ENCODE measurements at regions not wholly inside any gene's neighbourhood (a gene's known extent, or its start where the extent isn't known, plus 50 kb on each side); places are given as distances from the start of the nearest gene placed in this dataset.

GRCh38 chrX:39304746-39305145 lies 503.5 kb downstream of the MID1IP1 start:
- no peak overlapping the region for H3K4me3 ChIP-seq (ENCODE audit: low read length)
- H3K27me3 ChIP-seq (ENCODE audit: insufficient read depth, low read length, poor library complexity) = no peaks in the 10 kb centered on the region
- H4K8ac ChIP-seq (ENCODE audit: low read depth, low read length) = no peak overlapping the region
- no peak overlapping the region for H3K9ac ChIP-seq (ENCODE audit: low read length)
- WGBS (ENCODE audit: extremely low coverage, insufficient coverage, low lambda C conversion rate) = no CpG with 5 or more reads among the region's 1 CpG
- no peak overlapping the region for H3K27ac ChIP-seq (ENCODE audit: low read depth, low read length)
- H2BK5ac ChIP-seq (ENCODE audit: low read length) = no peak overlapping the region
- no peak overlapping the region for H2BK120ac ChIP-seq (ENCODE audit: low read depth, low read length)
- H3K4ac ChIP-seq (ENCODE audit: low read depth, low read length) = no peak overlapping the region
- H3K36me3 ChIP-seq (ENCODE audit: control insufficient read depth, insufficient read depth, low read length) = no peaks in the 10 kb centered on the region
- no peak overlapping the region for H3K23ac ChIP-seq (ENCODE audit: low read length)
- H2AK5ac ChIP-seq (ENCODE audit: low read length) = no peak overlapping the region
- H3K4me1 ChIP-seq (ENCODE audit: control insufficient read depth, low read depth, low read length) = no peaks in the 10 kb centered on the region
- H3K18ac ChIP-seq (ENCODE audit: low read length) = no peak overlapping the region
- H2BK15ac ChIP-seq (replicated peaks; ENCODE audit: low read depth) = no peak overlapping the region
- DNase-seq = no peak
- H3K79me2 ChIP-seq (ENCODE audit: control insufficient read depth, insufficient read depth, low read length) = no peaks in the 10 kb centered on the region
- no peak overlapping the region for H3K4me2 ChIP-seq (ENCODE audit: low read length)
- no peak overlapping the region for H3K56ac ChIP-seq (ENCODE audit: low read length)
- no peak overlapping the region for H4K5ac ChIP-seq (ENCODE audit: low read length)
- no peaks in the 10 kb centered on the region for H3K79me1 ChIP-seq (ENCODE audit: low read length)

GRCh38 chrX:39307488-39307887 lies 506.2 kb downstream of the MID1IP1 start:
- WGBS (ENCODE audit: extremely low coverage, insufficient coverage, low lambda C conversion rate) = no CpG with 5 or more reads among the region's 2 CpGs
- H2BK5ac ChIP-seq (ENCODE audit: low read length) = no peak overlapping the region
- H4K5ac ChIP-seq (ENCODE audit: low read length) = no peak overlapping the region

GRCh38 chrX:39308126-39308525 lies 506.9 kb downstream of the MID1IP1 start:
- Histone ChIP-seq H3K4me2 (ENCODE audit: low read length) (no peak overlapping the region), H3K4me1 (ENCODE audit: control insufficient read depth, low read depth, low read length) (no peaks in the 10 kb centered on the region), H4K8ac (ENCODE audit: low read depth, low read length) (no peak overlapping the region), H2BK120ac (ENCODE audit: low read depth, low read length) (no peak overlapping the region), H3K4ac (ENCODE audit: low read depth, low read length) (no peak overlapping the region), H3K27me3 (ENCODE audit: insufficient read depth, low read length, poor library complexity) (no peaks in the 10 kb centered on the region), H3K36me3 (ENCODE audit: control insufficient read depth, insufficient read depth, low read length) (no peaks in the 10 kb centered on the region), H3K18ac (ENCODE audit: low read length) (no peak overlapping the region), H3K56ac (ENCODE audit: low read length) (no peak overlapping the region), H3K27ac (ENCODE audit: low read depth, low read length) (no peak overlapping the region), H3K4me3 (ENCODE audit: low read length) (no peak overlapping the region), H2BK5ac (ENCODE audit: low read length) (no peak overlapping the region), H3K23ac (ENCODE audit: low read length) (no peak overlapping the region), H4K5ac (ENCODE audit: low read length) (no peak overlapping the region), H3K9ac (ENCODE audit: low read length) (no peak overlapping the region), H2BK15ac (replicated peaks; ENCODE audit: low read depth) (no peak overlapping the region), H3K79me2 (ENCODE audit: control insufficient read depth, insufficient read depth, low read length) (no peaks in the 10 kb centered on the region), H2AK5ac (ENCODE audit: low read length) (no peak overlapping the region), H3K79me1 (ENCODE audit: low read length) (no peaks in the 10 kb centered on the region)
- no peak for DNase-seq
- WGBS (ENCODE audit: extremely low coverage, insufficient coverage, low lambda C conversion rate) = no CpG with 5 or more reads among the region's 1 CpG

More at GRCh38 chrX:39307488-39307887, 506.2 kb downstream of the MID1IP1 start:
- DNase-seq = no peak
- Histone ChIP-seq H3K79me2 (ENCODE audit: control insufficient read depth, insufficient read depth, low read length) (no peaks in the 10 kb centered on the region), H3K23ac (ENCODE audit: low read length) (no peak overlapping the region), H3K79me1 (ENCODE audit: low read length) (no peaks in the 10 kb centered on the region), H2BK15ac (replicated peaks; ENCODE audit: low read depth) (no peak overlapping the region), H2AK5ac (ENCODE audit: low read length) (no peak overlapping the region), H2BK120ac (ENCODE audit: low read depth, low read length) (no peak overlapping the region), H3K27me3 (ENCODE audit: insufficient read depth, low read length, poor library complexity) (no peaks in the 10 kb centered on the region), H3K9ac (ENCODE audit: low read length) (no peak overlapping the region), H3K18ac (ENCODE audit: low read length) (no peak overlapping the region), H3K4ac (ENCODE audit: low read depth, low read length) (no peak overlapping the region), H3K56ac (ENCODE audit: low read length) (no peak overlapping the region), H3K36me3 (ENCODE audit: control insufficient read depth, insufficient read depth, low read length) (no peaks in the 10 kb centered on the region), H3K4me1 (ENCODE audit: control insufficient read depth, low read depth, low read length) (no peaks in the 10 kb centered on the region), H4K8ac (ENCODE audit: low read depth, low read length) (no peak overlapping the region), H3K4me2 (ENCODE audit: low read length) (no peak overlapping the region), H3K4me3 (ENCODE audit: low read length) (no peak overlapping the region), H3K27ac (ENCODE audit: low read depth, low read length) (no peak overlapping the region)

- no peak overlapping the region for H2BK15ac ChIP-seq (replicated peaks; ENCODE audit: low read depth)
- no peak overlapping the region for H3K56ac ChIP-seq (ENCODE audit: low read length)
- H2BK5ac ChIP-seq (ENCODE audit: low read length) = no peak overlapping the region
- no peak overlapping the region for H3K4me2 ChIP-seq (ENCODE audit: low read length)
- H3K79me1 ChIP-seq (ENCODE audit: low read length) = no peaks in the 10 kb centered on the region
- no peak overlapping the region for H4K5ac ChIP-seq (ENCODE audit: low read length)
- peak; percentile 16 for DNase-seq
- no peaks in the 10 kb centered on the region for H3K36me3 ChIP-seq (ENCODE audit: control insufficient read depth, insufficient read depth, low read length)
- H4K8ac ChIP-seq (ENCODE audit: low read depth, low read length) = no peak overlapping the region
- H2AK5ac ChIP-seq (ENCODE audit: low read length) = no peak overlapping the region
- H3K27me3 ChIP-seq (ENCODE audit: insufficient read depth, low read length, poor library complexity) = no peaks in the 10 kb centered on the region
- WGBS (ENCODE audit: extremely low coverage, insufficient coverage, low lambda C conversion rate) = no CpG with 5 or more reads among the region's 6 CpGs
- H3K4me1 ChIP-seq (ENCODE audit: control insufficient read depth, low read depth, low read length) = no peaks in the 10 kb centered on the region
- no peak overlapping the region for H3K9ac ChIP-seq (ENCODE audit: low read length)
- no peak overlapping the region for H3K4ac ChIP-seq (ENCODE audit: low read depth, low read length)
- no peak overlapping the region for H3K18ac ChIP-seq (ENCODE audit: low read length)
- H3K79me2 ChIP-seq (ENCODE audit: control insufficient read depth, insufficient read depth, low read length) = no peaks in the 10 kb centered on the region
- H2BK120ac ChIP-seq (ENCODE audit: low read depth, low read length) = no peak overlapping the region
- no peak overlapping the region for H3K4me3 ChIP-seq (ENCODE audit: low read length)
- no peak overlapping the region for H3K23ac ChIP-seq (ENCODE audit: low read length)
- H3K27ac ChIP-seq (ENCODE audit: low read depth, low read length) = no peak overlapping the region
Observed at GRCh38 chrX:39309018-39309635, 507.9 kb downstream of the MID1IP1 start.

- H3K9ac ChIP-seq (ENCODE audit: low read length) = no peak overlapping the region
- H3K79me1 ChIP-seq (ENCODE audit: low read length) = no peaks in the 10 kb centered on the region
- no peak overlapping the region for H3K27ac ChIP-seq (ENCODE audit: low read depth, low read length)
- peak; percentile 86 for DNase-seq
- no peak overlapping the region for H3K4me2 ChIP-seq (ENCODE audit: low read length)
- no peak overlapping the region for H2BK5ac ChIP-seq (ENCODE audit: low read length)
- no peaks in the 10 kb centered on the region for H3K79me2 ChIP-seq (ENCODE audit: control insufficient read depth, insufficient read depth, low read length)
- H3K4me1 ChIP-seq (ENCODE audit: control insufficient read depth, low read depth, low read length) = no peaks in the 10 kb centered on the region
- no peaks in the 10 kb centered on the region for H3K27me3 ChIP-seq (ENCODE audit: insufficient read depth, low read length, poor library complexity)
- H3K4me3 ChIP-seq (ENCODE audit: low read length) = no peak overlapping the region
- H2AK5ac ChIP-seq (ENCODE audit: low read length) = no peak overlapping the region
- no peak overlapping the region for H2BK15ac ChIP-seq (replicated peaks; ENCODE audit: low read depth)
- H3K56ac ChIP-seq (ENCODE audit: low read length) = no peak overlapping the region
- WGBS (ENCODE audit: extremely low coverage, insufficient coverage, low lambda C conversion rate) = no CpG with 5 or more reads among the region's 7 CpGs
- no peak overlapping the region for H2BK120ac ChIP-seq (ENCODE audit: low read depth, low read length)
- H4K8ac ChIP-seq (ENCODE audit: low read depth, low read length) = no peak overlapping the region
- no peak overlapping the region for H3K4ac ChIP-seq (ENCODE audit: low read depth, low read length)
- H4K5ac ChIP-seq (ENCODE audit: low read length) = no peak overlapping the region
- no peak overlapping the region for H3K18ac ChIP-seq (ENCODE audit: low read length)
- no peak overlapping the region for H3K23ac ChIP-seq (ENCODE audit: low read length)
- no peaks in the 10 kb centered on the region for H3K36me3 ChIP-seq (ENCODE audit: control insufficient read depth, insufficient read depth, low read length)
Observed at GRCh38 chrX:39309721-39310152, 508.5 kb downstream of the MID1IP1 start.

GRCh38 chrX:39310891-39311290 lies 509.6 kb downstream of the MID1IP1 start:
- no peaks in the 10 kb centered on the region for H3K79me1 ChIP-seq (ENCODE audit: low read length)
- H3K4me1 ChIP-seq (ENCODE audit: control insufficient read depth, low read depth, low read length) = no peaks in the 10 kb centered on the region
- WGBS (ENCODE audit: extremely low coverage, insufficient coverage, low lambda C conversion rate) = no CpG with 5 or more reads among the region's 4 CpGs
- H3K4me2 ChIP-seq (ENCODE audit: low read length) = no peak overlapping the region
- no peak overlapping the region for H4K5ac ChIP-seq (ENCODE audit: low read length)
- H3K9ac ChIP-seq (ENCODE audit: low read length) = no peak overlapping the region
- H2BK5ac ChIP-seq (ENCODE audit: low read length) = no peak overlapping the region
- no peak overlapping the region for H3K56ac ChIP-seq (ENCODE audit: low read length)
- no peak overlapping the region for H3K23ac ChIP-seq (ENCODE audit: low read length)
- H2AK5ac ChIP-seq (ENCODE audit: low read length) = no peak overlapping the region
- H3K36me3 ChIP-seq (ENCODE audit: control insufficient read depth, insufficient read depth, low read length) = no peaks in the 10 kb centered on the region
- no peak for DNase-seq
- H3K27ac ChIP-seq (ENCODE audit: low read depth, low read length) = no peak overlapping the region
- no peaks in the 10 kb centered on the region for H3K27me3 ChIP-seq (ENCODE audit: insufficient read depth, low read length, poor library complexity)
- H2BK120ac ChIP-seq (ENCODE audit: low read depth, low read length) = no peak overlapping the region
- H4K8ac ChIP-seq (ENCODE audit: low read depth, low read length) = no peak overlapping the region
- H2BK15ac ChIP-seq (replicated peaks; ENCODE audit: low read depth) = no peak overlapping the region
- H3K18ac ChIP-seq (ENCODE audit: low read length) = no peak overlapping the region
- H3K79me2 ChIP-seq (ENCODE audit: control insufficient read depth, insufficient read depth, low read length) = no peaks in the 10 kb centered on the region
- peak overlapping the region; percentile 43 for H3K4ac ChIP-seq (ENCODE audit: low read depth, low read length)
- H3K4me3 ChIP-seq (ENCODE audit: low read length) = no peak overlapping the region
